ENCODE measurements at regions not wholly inside any gene's neighbourhood (a gene's known extent, or its start where the extent isn't known, plus 50 kb on each side); places are given as distances from the start of the nearest gene placed in this dataset.

DNA sequence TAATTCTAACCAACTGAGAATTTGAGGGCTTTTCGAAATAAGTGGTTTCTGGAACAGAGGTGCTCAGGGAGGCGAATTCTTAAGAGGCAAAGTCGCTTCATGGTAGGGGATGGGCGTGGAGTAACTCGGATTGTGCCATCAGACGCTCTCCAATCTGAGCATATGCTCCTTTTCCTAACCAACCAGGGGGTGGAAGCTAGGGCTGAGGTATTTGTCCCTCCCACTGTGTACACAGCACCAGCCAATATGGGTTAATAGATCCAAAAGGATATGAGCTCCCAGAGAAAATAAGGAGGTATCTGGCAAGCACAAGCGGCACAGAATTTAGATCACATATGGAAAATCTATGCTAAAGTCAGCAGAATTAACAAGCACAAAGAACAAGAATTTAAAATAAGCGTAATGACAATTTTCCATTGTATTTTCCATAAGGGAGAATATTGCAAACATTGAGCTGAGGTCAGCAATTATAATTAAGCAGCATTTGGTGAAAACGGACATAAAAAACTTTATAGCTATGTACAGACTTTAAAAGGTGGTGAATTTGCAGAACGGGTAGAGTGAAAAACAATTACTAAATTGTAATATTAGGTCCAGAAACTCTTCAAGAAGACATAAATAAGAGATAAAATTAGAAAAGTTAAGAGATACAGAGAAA lies 55.0 kb upstream of the PHACTR1 start:
- TF ChIP-seq, protein P1, sequence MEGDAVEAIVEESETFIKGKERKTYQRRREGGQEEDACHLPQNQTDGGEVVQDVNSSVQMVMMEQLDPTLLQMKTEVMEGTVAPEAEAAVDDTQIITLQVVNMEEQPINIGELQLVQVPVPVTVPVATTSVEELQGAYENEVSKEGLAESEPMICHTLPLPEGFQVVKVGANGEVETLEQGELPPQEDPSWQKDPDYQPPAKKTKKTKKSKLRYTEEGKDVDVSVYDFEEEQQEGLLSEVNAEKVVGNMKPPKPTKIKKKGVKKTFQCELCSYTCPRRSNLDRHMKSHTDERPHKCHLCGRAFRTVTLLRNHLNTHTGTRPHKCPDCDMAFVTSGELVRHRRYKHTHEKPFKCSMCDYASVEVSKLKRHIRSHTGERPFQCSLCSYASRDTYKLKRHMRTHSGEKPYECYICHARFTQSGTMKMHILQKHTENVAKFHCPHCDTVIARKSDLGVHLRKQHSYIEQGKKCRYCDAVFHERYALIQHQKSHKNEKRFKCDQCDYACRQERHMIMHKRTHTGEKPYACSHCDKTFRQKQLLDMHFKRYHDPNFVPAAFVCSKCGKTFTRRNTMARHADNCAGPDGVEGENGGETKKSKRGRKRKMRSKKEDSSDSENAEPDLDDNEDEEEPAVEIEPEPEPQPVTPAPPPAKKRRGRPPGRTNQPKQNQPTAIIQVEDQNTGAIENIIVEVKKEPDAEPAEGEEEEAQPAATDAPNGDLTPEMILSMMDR (IDR thresholded peaks at IDR 0.05; ENCODE audit: insufficient read depth, low read depth, low read length): no peak
- no peak for TF ChIP-seq EZH2 (IDR thresholded peaks at IDR 0.05; ENCODE audit: insufficient read depth, low read length)

All from astrocyte (in vitro differentiated cells and primary cell).